SH-SY5Y (cell line): ENCODE measurements at regions not wholly inside any gene's neighbourhood (a gene's known extent, or its start where the extent isn't known, plus 50 kb on each side); places are given as distances from the start of the nearest gene placed in this dataset.

Source experiments
- GATA2 ChIP-seq: IDR thresholded peaks from 2 replicates; pipeline ENCODE4 v1.6.1; 2011; ENCODE audit warnings: mild to moderate bottlenecking, low read depth, low read length
- GATA3 ChIP-seq: IDR thresholded peaks from 2 replicates; pipeline ENCODE4 v1.6.1; 2011; ENCODE audit warnings: low read depth, mild to moderate bottlenecking, low read length, moderate library complexity

DNA sequence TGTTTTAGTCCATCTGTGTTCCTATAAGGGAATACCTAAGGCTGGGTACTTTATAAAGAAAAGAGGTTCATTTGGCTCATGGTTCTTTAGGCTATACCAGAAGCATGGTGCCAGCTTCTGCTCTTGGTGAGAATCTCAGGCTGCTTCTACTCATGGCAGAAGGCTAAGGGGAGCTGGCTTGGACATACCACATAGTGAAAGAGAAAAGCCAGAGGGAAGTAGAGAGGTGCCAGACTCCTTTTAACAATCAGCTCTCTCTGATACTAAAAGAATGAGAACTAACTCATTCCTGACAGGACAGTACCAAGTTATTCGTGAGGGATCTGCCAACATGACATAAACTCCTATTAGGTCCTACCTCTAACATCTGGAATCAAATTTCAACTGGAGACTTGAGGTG is 1250.2 kb upstream of the CNTN5 start:
- TF ChIP-seq GATA2 = no peak
- TF ChIP-seq GATA3 = no peak
